Renal cortical epithelial cell (primary cell): ENCODE measurements at regions not wholly inside any gene's neighbourhood (a gene's known extent, or its start where the extent isn't known, plus 50 kb on each side); places are given as distances from the start of the nearest gene placed in this dataset.
"Not testable (repeated sequence)": the region's sequence is repeated elsewhere in the genome, so short reads cannot be mapped to it uniquely, and the experiment has no call there.

Experiments used
- DNase-seq: peaks from one replicate; pipeline ENCODE4 v3.0.0-alpha.2; 2011; ENCODE audit warnings: low read depth

- DNase-seq = no peak
These were observed 53.8 kb downstream of the GJD2 start for GRCh38 chr15:34700891-34701427.

GRCh38 chr15:34699968-34700640 is 54.7 kb downstream of the GJD2 start:
- no peak for DNase-seq

GRCh38 chr15:34696506-34696905 is 58.3 kb downstream of the GJD2 start:
- no peak for DNase-seq

- peak; percentile 19 for DNase-seq
These were observed 61.6 kb downstream of the GJD2 start for GRCh38 chr15:34693053-34693744.

GRCh38 chr15:34691034-34691433 is 63.8 kb downstream of the GJD2 start:
- peak; percentile 19 for DNase-seq

GRCh38 chr15:34688699-34689098 is 66.1 kb downstream of the GJD2 start:
- no peak for DNase-seq

GRCh38 chr15:34684351-34684750 is 70.4 kb downstream of the GJD2 start:
- no peak for DNase-seq

- peak; percentile 82 for DNase-seq
These were observed 72.1 kb downstream of the GJD2 start for GRCh38 chr15:34682674-34683073.

GRCh38 chr15:34679291-34679690 is 75.5 kb downstream of the GJD2 start:
- DNase-seq = no peak

- DNase-seq = no peak
These were observed 81.6 kb downstream of the GJD2 start for GRCh38 chr15:34673241-34673640.

- no peak for DNase-seq
These were observed 82.2 kb upstream of the GOLGA8B start for GRCh38 chr15:34665498-34666116.

- DNase-seq = no peak
These were observed 81.0 kb upstream of the GOLGA8B start for GRCh38 chr15:34664418-34664817.

GRCh38 chr15:34663101-34663500 is 79.7 kb upstream of the GOLGA8B start:
- no peak for DNase-seq

- DNase-seq = no peak
These were observed 75.6 kb upstream of the GOLGA8B start for GRCh38 chr15:34659056-34659455.

- no peak for DNase-seq
These were observed 74.1 kb upstream of the GOLGA8B start for GRCh38 chr15:34657469-34658127.

- no peak for DNase-seq
These were observed 72.8 kb upstream of the GOLGA8B start for GRCh38 chr15:34656005-34656796.

GRCh38 chr15:34655326-34655725 is 71.9 kb upstream of the GOLGA8B start:
- DNase-seq = no peak

GRCh38 chr15:34654625-34655024 is 71.2 kb upstream of the GOLGA8B start:
- DNase-seq = no peak

GRCh38 chr15:34653992-34654391 is 70.5 kb upstream of the GOLGA8B start:
- no peak for DNase-seq

GRCh38 chr15:34653326-34653725 is 69.9 kb upstream of the GOLGA8B start:
- not testable (repeated sequence) for DNase-seq

- DNase-seq = no peak
These were observed 69.2 kb upstream of the GOLGA8B start for GRCh38 chr15:34652726-34653033.
